Thyroid gland (tissue), 4 donors: ENCODE measurements at regions not wholly inside any gene's neighbourhood (a gene's known extent, or its start where the extent isn't known, plus 50 kb on each side); places are given as distances from the start of the nearest gene placed in this dataset.

ENCODE experiments used
- DNase-seq, 2 donors: peaks; one replicate each; pipeline ENCODE4 v3.0.0-alpha.2; 2019
- H3K27ac ChIP-seq, 3 donors: fragments of 200-600 bp; sonication (generic); 1 replicate in 2 of 3; 2 replicates in 1 of 3; pipeline ENCODE4 v1.5.1; 2016 to 2019; ENCODE audit warnings: mild to moderate bottlenecking in 1 of 3, moderate library complexity in 1 of 3
- H3K27me3 ChIP-seq: fragments of 200-600 bp; sonication (generic); one replicate; pipeline ENCODE4 v1.5.1; 2019
- H3K36me3 ChIP-seq, 2 donors: fragments of 200-600 bp; sonication (generic); one replicate each; pipeline ENCODE4 v1.5.1; 2016 to 2019
- H3K4me1 ChIP-seq, 2 donors: fragments of 200-600 bp; sonication (generic); one replicate each; pipeline ENCODE4 v1.5.1; 2017 to 2019
- H3K4me3 ChIP-seq, 3 donors: fragments of 200-600 bp; sonication (generic); replicated peaks in 1 of 3; 1 replicate in 2 of 3; 2 replicates in 1 of 3; pipeline ENCODE4 v1.5.1; 2016; ENCODE audit warnings: mild to moderate bottlenecking in 1 of 3
- H3K9me3 ChIP-seq: fragments of 200-600 bp; sonication (generic); one replicate; pipeline ENCODE4 v1.5.1; 2017
- POLR2A ChIP-seq, 2 donors: fragments of 450-650 bp; IDR thresholded peaks; one replicate each; pipeline ENCODE4 v1.6.1; 2017; ENCODE audit warnings: antibody characterized with exemption in 2 of 2, mild to moderate bottlenecking in 2 of 2, moderate library complexity in 1 of 2
- WGBS, 2 donors: methylation state at CpG; one replicate each; pipeline ENCODE4 v1.1.5; 2017; 5-methylcytosine and 5-hydroxymethylcytosine counted together
- intact Hi-C: fragments of 100-400 bp; cut with DNase I; formaldehyde crosslinking; loops from one replicate; pipeline ENCODE4 v1.15.1; 2023
- TF ChIP-seq, protein P1 (sequence below), 6 experiments: fragments of 200-600 bp in 3 of 6; fragments of 450-650 bp in 3 of 6; sonication (generic) in 3 of 6; IDR thresholded peaks; one replicate each; pipeline ENCODE4 v1.5.1; 2016 to 2019; ENCODE audit warnings: antibody characterized with exemption in 6 of 6, mild to moderate bottlenecking in 2 of 6, inconsistent platforms in 1 of 6, moderate library complexity in 1 of 6

DNA sequence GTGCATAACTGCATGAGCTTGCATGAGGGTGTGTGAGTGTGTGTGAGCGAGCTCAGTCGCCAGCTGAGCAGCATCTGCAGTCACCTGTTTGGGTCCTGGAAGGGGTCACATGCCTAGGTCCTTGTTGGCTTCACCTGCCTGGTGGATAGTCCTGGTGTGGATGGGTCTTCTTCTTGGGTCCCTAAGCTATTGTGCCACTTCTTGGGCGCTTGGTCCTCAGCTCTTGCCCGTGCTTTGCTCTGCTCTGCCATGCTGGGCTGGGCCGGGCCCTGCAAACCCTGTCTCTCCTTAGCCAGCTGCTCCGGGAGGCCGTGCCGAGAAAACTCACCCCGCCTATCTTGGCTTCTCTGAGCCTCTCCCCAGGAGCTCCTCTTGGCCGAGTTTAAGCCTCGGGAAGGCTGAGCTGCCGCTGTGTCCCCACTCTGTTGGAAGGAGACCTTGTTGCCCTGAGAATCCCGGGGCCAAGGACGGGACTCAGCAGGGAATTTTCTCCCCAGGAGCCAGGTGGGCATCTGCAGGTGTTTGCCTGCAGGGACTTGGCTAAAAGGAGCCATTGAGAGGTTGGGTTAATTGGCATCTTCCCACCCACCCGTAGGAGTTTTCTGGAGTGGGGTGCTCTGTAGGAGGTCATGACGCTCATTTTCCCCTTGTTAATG, 300.8 kb downstream of the NDUFA10 start:
- TF ChIP-seq, protein P1, sequence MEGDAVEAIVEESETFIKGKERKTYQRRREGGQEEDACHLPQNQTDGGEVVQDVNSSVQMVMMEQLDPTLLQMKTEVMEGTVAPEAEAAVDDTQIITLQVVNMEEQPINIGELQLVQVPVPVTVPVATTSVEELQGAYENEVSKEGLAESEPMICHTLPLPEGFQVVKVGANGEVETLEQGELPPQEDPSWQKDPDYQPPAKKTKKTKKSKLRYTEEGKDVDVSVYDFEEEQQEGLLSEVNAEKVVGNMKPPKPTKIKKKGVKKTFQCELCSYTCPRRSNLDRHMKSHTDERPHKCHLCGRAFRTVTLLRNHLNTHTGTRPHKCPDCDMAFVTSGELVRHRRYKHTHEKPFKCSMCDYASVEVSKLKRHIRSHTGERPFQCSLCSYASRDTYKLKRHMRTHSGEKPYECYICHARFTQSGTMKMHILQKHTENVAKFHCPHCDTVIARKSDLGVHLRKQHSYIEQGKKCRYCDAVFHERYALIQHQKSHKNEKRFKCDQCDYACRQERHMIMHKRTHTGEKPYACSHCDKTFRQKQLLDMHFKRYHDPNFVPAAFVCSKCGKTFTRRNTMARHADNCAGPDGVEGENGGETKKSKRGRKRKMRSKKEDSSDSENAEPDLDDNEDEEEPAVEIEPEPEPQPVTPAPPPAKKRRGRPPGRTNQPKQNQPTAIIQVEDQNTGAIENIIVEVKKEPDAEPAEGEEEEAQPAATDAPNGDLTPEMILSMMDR (IDR thresholded peaks at IDR 0.05) = no peak
- no peak for TF ChIP-seq POLR2A (IDR thresholded peaks at IDR 0.05)
- H3K4me1 ChIP-seq = no peaks in the 10 kb centered on the region
- H3K4me3 ChIP-seq = no peak overlapping the region
- intact Hi-C loops = loop anchor here (10.0 kb wide), 1 partner anchor 690 kb away; no protein-coding TSS in a partner anchor
- no peaks in the 10 kb centered on the region for H3K36me3 ChIP-seq
- WGBS, 2 donors = 65 to 73% methylated on average over 13 to 14 of the region's 16 CpGs
- no peak overlapping the region for H3K27ac ChIP-seq
- no peaks in the 10 kb centered on the region for H3K9me3 ChIP-seq
- no peak for DNase-seq
- no peaks in the 10 kb centered on the region for H3K27me3 ChIP-seq

DNA sequence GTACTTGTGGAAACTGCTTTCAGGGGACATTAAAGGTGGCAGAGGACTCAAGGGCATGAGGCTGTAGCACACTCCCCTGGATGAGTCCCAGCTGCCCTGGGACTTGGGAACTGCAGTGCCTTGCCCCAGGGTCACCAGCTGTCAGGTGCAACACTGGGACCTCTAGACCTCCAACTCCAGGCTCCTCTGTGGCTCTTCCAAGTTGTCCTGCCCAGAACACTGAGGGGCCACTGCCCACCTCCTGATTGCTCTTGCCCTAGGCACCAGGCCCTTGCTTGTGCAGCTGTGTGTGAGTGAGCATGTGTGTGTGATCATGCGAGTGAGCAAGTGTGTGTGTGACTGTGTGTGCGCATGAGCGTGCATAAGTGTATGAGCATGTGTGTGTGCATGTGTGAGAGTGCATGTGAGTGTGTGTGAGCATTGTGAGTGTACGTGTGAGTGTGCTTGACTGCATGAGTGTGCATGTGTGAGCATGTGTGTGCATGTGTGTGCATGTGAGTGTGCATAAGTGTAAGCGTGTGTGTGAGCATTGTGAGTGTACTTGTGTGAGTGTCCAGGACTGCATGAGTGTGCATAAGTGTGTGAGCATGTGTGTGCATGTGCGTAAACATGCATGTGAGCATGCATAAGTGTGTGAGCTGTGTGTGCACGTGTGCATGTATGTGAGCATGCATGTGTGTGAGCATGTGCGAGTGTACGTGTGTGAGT, 301.5 kb downstream of the NDUFA10 start:
- Histone ChIP-seq H3K4me3 (no peak overlapping the region), H3K27me3 (no peaks in the 10 kb centered on the region), H3K9me3 (no peaks in the 10 kb centered on the region), H3K36me3 (no peaks in the 10 kb centered on the region), H3K4me1 (no peaks in the 10 kb centered on the region), H3K27ac (no peak overlapping the region)
- no peak for DNase-seq
- intact Hi-C loops = loop anchor here (10.0 kb wide), 1 partner anchor 689 kb away; no protein-coding TSS in a partner anchor
- no peak for TF ChIP-seq POLR2A (IDR thresholded peaks at IDR 0.05)
- TF ChIP-seq, protein P1 (IDR thresholded peaks at IDR 0.05) = no peak
- WGBS, 2 donors = 93 to 95% methylated on average over 9 of the region's 9 CpGs

GRCh38 chr2:239722760-239723470, 302.2 kb downstream of the NDUFA10 start:
- 95 to 98% methylated on average over 11 to 13 of the region's 16 CpGs for WGBS, 2 donors
- H3K4me3 ChIP-seq = no peak overlapping the region
- no peak for TF ChIP-seq POLR2A (IDR thresholded peaks at IDR 0.05)
- TF ChIP-seq, protein P1 (IDR thresholded peaks at IDR 0.05) = no peak
- no peak overlapping the region for H3K27ac ChIP-seq
- H3K9me3 ChIP-seq = no peaks in the 10 kb centered on the region
- DNase-seq = no peak
- H3K27me3 ChIP-seq = no peaks in the 10 kb centered on the region
- no peaks in the 10 kb centered on the region for H3K36me3 ChIP-seq
- intact Hi-C loops = loop anchor here (10.0 kb wide), 1 partner anchor 688 kb away; no protein-coding TSS in a partner anchor
- no peaks in the 10 kb centered on the region for H3K4me1 ChIP-seq

DNA sequence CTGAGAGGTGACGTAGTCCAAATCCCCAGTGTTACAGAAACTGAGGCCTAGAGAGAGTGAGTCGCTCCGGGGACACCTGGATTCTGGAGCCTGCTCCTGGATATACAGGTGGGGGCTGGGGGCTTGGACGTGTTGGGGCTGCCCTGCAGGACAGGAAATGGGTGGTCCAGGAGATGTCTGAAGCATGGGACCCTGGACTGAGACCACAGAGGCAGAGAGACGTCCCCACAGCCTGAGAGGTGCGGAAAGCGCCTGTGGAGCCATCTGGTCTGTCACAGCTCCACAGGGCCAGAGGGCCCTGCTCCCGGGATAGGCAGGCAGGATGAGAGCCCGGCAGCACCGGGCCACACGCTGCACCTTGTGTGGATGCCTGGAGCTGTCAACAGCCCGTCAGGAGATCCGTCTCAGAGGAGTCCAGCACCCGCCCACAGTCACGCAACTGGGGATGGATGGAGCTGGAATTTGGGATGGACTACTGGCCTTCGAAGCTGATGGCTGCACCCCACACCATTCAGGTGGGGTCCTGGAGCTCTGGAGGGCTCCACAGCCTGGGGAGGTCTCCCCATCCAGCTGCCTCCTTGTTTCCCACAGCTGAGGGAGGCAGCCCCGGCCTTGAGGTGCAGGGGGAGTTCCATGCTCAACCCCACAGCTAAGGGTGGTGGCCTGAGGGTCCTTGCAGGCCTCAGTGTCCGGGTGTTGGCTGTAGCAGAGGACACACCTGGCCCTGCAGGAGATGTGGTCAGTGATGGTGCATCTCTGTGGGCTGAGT, 303.0 kb downstream of the NDUFA10 start:
- Histone ChIP-seq H3K36me3 (no peaks in the 10 kb centered on the region), H3K4me1 (peaks cover 0 to 3% of the 10 kb centered on the region in 2 donors), H3K27ac (no peak overlapping the region), H3K27me3 (no peaks in the 10 kb centered on the region), H3K9me3 (no peaks in the 10 kb centered on the region), H3K4me3 (no peak overlapping the region)
- TF ChIP-seq, protein P1 (IDR thresholded peaks at IDR 0.05) = no peak
- TF ChIP-seq POLR2A (IDR thresholded peaks at IDR 0.05) = no peak
- no peak for DNase-seq
- WGBS, 2 donors = 89 to 99% methylated on average over 7 to 10 of the region's 18 CpGs
- intact Hi-C loops = loop anchor here (10.0 kb wide), 1 partner anchor 687 kb away; no protein-coding TSS in a partner anchor
